GM12865 (cell line): ENCODE measurements at regions not wholly inside any gene's neighbourhood (a gene's known extent, or its start where the extent isn't known, plus 50 kb on each side); places are given as distances from the start of the nearest gene placed in this dataset.

Experiments used
- DNase-seq: peaks from one replicate; pipeline ENCODE4 v3.0.0; 2010; ENCODE audit warnings: low read depth
- H3K4me3 ChIP-seq: 2 replicates; pipeline ENCODE4 v1.5.1; 2011; ENCODE audit warnings: mild to moderate bottlenecking, low read depth, low read length, control low read depth
- TF ChIP-seq, protein P1 (sequence below): IDR thresholded peaks from 2 replicates; pipeline ENCODE4 v1.5.1; 2011; ENCODE audit warnings: low read length, control low read depth, low read depth, inconsistent platforms; ENCODE audit not compliant: insufficient read depth; ENCODE audit errors: missing control alignments

DNA sequence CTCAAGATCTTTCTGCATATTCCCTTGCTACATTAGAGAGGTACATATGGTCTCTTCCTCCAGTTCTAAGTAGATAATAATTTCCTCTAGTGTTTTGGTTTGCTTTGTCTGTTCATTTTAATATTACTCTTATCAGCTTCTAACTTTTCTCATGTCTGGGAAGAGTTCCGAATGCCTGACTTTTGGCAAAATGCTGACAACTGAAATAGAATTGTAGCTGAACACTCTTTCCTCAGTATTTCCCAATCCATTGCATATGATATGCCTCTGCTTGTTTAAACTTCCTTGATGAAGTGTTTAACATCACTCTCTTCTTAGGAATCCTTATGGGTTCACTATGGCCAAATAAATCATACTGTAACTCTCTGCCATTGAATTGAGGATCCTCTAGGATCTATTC, 1510.1 kb downstream of the MRPL39 start:
- TF ChIP-seq, protein P1, sequence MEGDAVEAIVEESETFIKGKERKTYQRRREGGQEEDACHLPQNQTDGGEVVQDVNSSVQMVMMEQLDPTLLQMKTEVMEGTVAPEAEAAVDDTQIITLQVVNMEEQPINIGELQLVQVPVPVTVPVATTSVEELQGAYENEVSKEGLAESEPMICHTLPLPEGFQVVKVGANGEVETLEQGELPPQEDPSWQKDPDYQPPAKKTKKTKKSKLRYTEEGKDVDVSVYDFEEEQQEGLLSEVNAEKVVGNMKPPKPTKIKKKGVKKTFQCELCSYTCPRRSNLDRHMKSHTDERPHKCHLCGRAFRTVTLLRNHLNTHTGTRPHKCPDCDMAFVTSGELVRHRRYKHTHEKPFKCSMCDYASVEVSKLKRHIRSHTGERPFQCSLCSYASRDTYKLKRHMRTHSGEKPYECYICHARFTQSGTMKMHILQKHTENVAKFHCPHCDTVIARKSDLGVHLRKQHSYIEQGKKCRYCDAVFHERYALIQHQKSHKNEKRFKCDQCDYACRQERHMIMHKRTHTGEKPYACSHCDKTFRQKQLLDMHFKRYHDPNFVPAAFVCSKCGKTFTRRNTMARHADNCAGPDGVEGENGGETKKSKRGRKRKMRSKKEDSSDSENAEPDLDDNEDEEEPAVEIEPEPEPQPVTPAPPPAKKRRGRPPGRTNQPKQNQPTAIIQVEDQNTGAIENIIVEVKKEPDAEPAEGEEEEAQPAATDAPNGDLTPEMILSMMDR = no peak
- DNase-seq = no peak
- H3K4me3 ChIP-seq = no peak overlapping the region

DNA sequence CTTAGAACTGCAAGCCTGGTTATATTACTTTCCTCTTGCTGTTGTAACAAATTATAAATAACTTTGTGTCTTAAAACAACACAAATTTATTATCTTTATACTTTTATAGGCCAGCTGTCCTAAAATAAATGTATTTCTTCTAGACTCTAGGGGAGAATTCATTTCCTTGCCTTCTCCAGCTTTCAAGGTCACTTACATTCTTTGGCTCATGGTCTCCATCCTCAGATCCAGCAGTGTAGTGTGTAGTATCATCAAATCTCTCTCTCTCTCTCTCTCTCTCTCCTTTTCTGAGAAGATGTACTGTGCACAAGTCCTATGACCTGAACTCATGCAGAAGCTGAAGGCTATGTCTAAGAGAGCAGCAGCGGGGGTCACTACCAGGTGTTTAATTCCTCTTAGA, 1510.6 kb downstream of the MRPL39 start:
- TF ChIP-seq, protein P1 = no peak
- H3K4me3 ChIP-seq = no peak overlapping the region
- no peak for DNase-seq

- no peak for DNase-seq
- TF ChIP-seq, protein P1 = no peak
- H3K4me3 ChIP-seq = no peak overlapping the region
These were observed 1514.2 kb downstream of the MRPL39 start for GRCh38 chr21:24093032-24093431.

DNA sequence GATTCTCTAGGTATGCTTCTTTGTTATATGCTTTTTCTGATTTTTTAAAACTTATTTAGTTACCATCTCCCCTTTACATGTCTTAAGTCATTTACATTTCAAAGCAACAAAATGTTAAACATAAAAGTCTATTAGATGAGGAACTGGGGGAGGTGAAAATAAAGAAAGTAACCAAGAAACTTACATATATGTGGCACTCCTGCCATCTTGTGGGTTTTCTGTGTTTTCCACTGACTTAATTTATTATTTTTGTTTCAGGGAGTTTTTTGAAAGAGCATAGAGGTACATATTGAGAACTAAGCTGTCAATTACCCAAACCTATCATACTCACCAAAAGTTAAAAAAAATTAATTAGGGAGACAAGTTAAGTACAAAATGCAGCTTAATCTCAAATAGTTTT, 1531.1 kb downstream of the MRPL39 start:
- H3K4me3 ChIP-seq = no peak overlapping the region
- TF ChIP-seq, protein P1 = no peak
- no peak for DNase-seq

- DNase-seq = no peak
- no peak overlapping the region for H3K4me3 ChIP-seq
- TF ChIP-seq, protein P1 = no peak
These were observed 1551.6 kb downstream of the MRPL39 start for GRCh38 chr21:24055696-24056095.

DNA sequence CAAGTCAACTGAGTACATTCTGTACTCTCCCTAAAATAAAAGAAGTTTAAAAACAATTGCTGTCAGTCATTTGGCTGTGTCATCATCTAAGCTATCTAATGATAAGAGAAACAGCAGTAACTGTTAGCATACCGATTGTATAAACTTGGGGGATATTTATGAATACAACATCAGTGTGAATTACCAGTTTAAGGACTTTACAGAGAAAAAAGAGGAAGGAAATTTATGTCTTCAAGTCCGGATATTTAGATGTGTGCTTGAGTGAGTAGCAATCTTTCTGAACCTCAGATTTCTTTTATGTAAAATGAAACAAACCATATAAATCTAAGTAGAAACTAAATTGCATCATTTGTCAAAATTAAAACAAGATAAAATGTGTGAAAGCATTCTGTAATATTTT, 1557.0 kb downstream of the MRPL39 start:
- no peak overlapping the region for H3K4me3 ChIP-seq
- DNase-seq = no peak
- TF ChIP-seq, protein P1 = no peak

GRCh38 chr21:24046829-24047443, 1560.3 kb downstream of the MRPL39 start:
- no peak overlapping the region for H3K4me3 ChIP-seq
- DNase-seq = no peak
- TF ChIP-seq, protein P1 = no peak
